HG02973 (cell line): ENCODE measurements at regions not wholly inside any gene's neighbourhood (a gene's known extent, or its start where the extent isn't known, plus 50 kb on each side); places are given as distances from the start of the nearest gene placed in this dataset.

Source experiments
- ATAC-seq: cut with Tn5 transposase; IDR thresholded peaks from one replicate; pipeline ENCODE4 v1.9.1; 2021; ENCODE audit warnings: moderate library complexity; ENCODE audit not compliant: unreplicated experiment

DNA sequence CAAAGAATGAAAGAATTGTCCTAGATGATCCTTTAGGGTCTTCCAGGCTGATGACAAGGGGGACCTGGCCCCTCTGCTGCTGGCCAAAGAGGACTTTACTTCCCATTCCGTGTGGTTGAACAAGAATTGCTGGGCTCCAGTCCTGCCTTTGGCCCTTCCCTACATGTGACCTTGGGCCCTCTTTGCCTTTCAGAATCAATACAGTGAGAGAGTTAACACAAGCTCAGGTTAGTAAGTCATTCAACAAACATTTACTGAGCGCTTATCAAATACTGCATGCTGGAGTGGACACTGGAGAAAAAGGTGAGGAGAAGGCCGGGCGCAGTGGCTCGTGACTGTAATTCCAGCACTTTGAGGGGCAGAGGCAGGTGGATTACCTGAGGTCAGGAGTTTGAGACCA is 113.1 kb downstream of the C9orf50 start:
- no peak for ATAC-seq

DNA sequence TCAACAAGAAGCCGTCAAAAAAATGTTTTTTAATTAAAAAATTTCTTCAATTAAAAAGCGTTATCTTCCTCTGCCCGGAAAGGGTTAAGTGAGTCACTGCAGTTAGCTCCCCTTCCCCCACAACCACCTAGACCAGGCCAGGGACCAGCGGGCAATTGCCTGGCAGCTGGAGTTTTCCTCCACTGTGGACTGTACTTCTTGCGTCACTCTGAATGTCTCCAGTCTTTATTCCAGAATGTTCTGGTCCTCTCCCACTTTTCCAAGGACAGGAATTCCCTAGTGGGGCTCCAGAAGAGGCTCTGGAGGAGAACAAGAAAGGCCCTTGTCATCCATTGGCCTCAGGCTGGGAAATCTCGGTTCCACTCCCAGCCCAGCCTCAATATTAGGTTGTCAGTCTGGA is 114.0 kb downstream of the C9orf50 start:
- ATAC-seq, result no peak

DNA sequence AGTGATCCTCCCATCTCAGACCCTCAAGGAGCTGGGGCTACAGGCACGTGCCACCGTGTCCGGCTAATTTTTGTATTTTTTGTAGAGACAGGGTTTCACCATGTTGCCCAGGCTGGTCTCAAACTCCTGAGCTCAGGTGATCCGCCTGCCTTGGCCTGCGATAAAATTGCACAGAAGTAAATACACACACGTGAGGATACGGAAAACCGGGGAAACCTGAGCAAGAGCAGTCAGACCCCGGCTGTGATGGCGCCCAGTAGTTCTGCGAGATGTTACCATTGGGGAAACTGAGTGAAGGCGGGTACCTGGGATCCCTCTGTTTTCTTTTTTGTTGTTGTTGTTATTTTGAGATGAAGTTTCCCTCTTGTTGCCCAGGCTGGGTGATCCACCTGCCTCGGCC is 114.9 kb downstream of the C9orf50 start:
- ATAC-seq, result no peak

DNA sequence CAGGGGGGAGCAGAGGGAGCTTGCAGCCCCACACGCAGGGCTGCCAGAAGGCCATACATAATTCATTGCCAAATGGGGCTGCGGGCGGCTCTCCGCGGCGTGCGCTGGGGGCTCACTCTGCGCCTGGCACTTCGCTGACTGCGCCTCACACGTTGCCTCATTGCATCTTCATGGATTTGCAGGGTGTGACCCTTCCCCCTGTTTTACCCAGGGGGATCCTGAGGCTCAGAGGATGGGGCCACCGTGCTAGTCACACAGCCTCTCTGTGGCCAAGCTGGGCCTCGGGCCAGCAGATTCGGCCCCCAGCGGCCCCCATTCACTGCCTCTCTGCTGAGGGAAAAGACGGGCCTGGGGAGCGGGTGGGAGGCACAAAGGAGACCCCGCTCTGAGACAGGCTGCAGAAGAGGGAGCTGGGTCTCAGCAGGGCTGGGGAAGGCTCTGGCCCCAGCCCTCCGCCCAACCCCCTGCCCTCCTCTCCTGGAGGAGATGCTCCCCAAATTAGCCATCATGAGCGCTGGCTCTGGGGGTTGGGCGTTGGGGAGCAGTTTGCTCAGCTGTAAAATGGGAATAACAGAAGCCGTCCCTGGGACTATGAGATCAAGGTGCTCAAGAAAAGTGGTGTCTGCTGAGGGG is 115.5 kb downstream of the C9orf50 start:
- ATAC-seq, result no peak

DNA sequence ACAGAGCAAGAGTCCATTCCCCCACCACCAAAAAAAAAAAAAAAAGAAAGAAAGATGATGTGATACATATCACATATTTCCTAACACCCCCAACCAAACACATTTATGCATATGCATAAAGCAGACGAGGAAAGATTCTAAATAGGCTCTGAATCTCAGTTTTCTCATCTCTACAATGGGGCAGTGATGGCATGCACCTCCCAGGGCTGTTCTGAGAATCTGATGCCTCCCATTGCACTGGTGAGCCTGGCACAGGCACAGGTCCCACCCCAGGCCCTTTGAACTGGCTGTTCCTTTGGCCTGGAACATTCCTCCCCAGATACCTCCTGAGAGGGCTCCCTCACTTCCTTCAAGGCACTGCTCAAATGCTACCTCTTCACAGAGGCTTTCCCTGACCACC is 116.5 kb downstream of the C9orf50 start:
- ATAC-seq, result no peak

DNA sequence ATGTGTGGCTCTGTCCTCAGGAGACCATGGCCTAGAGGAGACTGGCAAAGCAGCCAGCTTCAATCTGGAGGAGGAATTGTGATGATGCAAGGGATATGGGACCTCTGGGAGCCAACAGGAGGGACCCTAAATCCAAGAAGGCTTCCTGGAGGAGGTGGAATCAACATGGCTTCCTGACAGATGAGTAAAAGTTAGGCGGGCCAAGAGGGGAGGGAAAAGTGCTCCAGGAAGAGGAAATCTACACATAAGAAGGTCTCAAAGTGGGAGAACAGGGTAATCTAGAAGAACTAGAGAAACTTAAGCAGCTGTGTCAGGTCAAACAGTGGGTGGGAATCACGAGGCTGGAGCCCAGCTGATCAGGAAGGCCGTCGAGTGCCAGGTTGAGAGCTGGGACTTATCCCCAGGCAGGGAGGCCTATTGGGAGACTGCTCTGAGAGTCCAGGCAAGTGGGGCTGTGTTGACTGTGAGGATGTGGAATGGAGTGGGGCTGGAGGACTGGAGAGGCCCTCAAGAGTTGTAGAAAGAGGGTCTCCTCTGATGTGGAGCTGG is 119.1 kb downstream of the C9orf50 start:
- no peak for ATAC-seq

DNA sequence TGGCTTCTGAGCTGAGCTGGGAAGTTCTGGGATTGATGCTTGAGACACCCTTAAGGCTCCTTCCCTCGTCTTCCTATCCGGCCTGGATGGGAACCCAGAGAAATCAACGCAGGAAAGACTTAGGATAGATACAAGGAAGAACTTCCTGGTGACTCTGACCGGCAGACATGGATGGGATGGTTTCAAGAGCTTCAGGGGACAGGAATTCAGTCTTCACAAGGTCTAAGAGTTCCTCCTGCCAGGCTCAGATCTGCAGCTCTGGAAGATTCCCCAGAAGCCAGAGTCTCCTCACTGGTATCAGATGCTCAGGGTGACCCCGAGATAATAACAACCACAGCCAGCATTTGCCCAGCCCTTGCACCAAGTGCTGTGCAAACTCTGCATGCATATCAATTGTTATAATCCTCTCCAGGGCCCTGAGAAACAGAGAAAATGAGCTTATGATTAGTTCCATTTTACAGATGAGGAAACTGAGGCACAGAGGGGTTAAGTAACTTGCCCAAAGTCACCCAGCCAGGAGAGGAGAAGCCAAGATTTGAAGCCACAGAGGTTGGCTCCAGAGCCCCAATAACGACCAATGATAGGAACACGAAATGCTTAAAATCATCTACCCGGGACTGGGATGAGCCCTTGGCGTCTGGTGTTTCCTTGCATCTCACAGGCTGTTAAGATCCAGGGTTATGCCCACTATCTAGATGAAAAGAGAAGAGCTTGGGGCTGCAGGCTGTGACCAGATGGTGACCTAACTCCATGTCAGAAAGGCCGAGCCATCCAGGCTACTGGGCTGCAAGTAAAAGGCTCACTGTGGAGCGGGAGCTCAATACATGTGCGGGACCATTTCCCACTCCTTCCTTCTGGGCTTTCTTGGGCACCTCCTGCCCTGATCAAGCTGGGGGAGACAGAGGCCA is 119.8 kb downstream of the C9orf50 start:
- ATAC-seq, result no peak

DNA sequence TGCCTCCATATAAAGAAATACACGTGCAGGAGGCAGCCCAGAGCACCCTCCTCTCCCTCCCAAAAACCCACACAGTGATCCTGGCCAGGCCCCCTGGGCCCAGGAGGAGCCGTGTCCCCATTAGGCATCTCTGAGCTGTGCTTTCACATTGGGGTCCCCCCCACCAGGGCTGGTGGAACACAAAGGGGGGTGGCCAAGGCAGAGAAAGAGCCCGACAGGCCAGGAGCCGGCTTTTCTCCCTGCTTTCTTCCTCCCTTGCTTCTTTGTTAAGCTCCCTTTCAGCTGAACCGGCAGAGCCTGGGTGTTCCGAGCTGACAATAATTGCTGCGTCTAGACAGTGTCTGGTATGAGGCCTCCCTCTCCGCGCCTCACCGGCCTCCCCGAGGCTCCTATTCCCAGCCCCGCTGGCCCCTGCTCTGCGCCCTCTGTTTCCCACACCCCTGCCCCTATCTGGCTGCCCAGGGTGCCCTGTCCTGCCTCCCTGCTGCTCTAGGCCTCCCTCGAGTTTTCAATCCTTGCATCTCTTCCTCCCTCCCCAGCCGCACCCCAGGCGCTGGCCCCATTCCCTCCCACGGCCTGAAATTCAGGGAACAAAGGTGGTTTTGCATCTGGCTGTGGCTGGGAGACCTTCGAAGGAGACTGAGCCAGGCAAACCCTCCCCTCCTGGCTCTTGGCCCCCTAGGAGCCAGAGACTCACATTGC is 120.6 kb downstream of the C9orf50 start:
- ATAC-seq, result no peak

DNA sequence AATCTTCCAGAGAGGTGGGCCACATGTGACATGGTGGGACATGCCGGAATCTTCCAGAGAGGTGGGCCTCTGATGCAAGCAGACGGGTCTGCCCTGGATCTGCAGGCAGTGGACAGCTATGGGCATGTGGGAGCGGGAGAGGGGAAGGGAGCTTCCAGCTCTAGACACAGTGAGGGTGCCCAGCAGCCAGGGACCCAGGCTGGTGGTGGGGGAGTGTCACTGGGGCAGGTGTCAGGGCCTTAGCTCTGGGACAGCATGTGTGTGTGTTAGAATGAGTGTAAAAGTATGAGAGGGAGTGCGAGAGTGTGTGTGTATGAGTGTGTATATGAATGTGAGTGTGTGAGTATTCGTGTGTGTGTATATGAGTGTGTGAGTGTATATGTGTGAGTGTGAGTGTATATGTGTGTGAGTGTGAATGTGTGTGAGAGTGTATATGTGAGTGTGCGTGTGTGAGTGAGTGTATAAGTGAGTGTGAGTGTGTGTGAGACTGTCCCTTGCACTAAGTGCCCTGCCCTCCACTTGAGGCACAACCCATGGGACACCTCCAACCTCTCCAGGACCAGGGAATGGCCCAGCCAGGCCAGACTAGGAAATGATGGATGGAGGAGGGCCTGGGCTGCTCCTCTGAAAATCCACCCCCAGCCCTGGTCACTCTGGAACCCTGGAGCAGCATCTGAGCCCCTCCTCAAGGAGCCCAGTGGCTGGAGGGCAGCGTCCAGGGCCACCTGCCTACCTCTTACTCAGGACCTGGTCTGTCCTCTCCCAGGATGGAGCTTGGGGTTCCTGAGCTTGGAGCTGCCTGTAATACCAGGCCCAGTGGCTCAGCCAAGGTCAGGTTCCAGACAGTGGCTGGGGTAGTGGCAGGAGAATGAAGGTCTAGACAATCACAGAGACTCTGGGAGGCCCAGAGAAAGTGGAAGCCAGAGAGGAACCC is 122.2 kb downstream of the C9orf50 start:
- no peak for ATAC-seq

DNA sequence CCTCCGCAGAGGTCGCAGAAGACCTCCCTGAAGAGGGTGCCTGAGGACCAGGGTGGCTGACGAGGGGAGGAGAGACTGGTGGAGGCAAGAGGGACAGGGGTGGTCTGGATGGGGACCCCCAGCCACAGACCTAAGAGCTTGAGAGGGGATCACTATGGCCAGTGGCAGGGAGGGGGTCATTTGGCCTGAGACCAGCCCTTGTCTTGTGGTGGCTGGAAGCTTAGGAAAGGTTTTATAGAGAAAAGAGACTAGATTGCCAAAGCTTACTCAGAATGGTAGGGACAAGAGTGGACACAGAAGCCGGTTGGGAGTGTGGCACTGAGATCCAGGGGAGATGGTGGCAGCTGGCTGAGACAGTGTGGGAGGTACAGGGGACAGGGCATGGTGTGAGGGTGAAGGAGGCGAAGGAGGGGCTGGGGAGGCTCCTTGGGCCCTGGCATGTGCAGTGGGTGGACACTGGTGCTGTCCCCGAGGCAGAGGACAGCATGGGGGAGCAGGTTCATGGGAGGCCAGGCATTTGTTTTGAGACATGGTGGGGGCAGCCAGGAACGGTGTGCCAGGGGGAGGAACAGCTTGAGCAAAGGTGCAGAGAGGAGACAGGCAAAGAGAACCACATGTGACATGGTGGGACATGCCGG is 123.0 kb downstream of the C9orf50 start:
- ATAC-seq, result no peak

DNA sequence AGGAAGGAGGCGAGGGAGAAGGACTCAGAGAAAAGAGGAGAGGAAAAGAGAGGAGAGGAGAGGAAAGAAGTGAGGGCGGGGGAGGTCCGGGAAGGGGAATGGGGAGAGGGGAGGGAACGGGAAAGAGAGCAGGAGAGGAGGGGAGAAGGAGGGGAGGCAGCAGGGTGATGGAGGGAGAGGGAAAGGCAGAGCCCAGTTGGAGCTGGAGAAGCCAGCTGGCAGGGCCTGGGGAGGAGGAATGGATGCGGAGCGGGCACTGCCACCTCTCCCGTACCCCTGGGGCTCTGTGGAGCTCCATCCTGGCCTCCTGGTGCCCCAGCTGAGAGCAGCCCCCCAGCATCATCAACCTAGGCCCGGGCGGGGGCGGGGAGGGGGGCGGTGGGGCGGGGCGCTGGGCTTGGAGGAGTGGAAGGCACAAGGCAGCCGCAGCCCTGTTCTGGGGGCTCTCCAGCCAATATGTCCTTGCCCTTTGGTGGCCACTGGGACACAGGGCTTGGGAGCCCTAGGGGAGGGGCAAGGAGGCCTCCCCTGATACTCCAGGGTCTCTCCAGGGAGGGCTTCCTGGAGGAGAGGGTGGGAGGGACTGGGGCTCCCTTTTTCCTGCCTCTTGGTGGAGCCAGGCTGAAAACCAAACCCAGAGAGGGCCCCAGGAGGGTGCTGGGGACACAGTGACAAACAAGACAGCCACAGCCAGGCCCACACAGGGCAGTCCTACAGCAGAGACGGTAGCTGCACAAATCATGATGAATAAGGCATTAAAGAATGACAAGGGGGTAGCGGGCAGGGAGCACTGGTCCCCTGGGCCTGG is 123.7 kb downstream of the C9orf50 start:
- no peak for ATAC-seq

DNA sequence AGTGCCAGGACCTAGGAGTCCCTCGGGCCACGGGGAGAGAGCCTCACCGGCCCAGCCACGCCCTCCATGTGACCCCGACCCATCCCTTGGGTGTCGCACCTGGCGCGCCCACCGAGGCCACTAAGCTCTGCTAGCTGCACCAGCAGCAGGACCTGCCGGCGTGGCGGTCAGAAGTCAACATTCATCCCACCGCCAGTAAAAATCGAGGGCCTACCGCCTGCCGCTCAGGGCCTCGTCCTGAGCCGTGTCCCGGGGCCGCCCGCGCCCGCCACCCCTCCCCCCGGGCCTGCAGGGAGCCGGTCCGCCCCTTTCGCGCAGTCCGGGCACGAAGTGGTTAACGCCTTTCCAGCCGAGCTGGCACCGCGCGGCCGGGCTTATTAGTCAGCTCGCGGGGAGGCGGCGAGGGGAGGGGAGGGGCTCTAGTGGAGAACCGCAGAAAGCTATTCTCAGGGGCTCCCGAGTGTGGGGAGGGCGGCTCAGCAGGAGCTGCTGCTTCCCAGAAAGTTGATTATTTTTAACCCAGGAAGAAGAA is 124.4 kb downstream of the C9orf50 start:
- ATAC-seq, result no peak

DNA sequence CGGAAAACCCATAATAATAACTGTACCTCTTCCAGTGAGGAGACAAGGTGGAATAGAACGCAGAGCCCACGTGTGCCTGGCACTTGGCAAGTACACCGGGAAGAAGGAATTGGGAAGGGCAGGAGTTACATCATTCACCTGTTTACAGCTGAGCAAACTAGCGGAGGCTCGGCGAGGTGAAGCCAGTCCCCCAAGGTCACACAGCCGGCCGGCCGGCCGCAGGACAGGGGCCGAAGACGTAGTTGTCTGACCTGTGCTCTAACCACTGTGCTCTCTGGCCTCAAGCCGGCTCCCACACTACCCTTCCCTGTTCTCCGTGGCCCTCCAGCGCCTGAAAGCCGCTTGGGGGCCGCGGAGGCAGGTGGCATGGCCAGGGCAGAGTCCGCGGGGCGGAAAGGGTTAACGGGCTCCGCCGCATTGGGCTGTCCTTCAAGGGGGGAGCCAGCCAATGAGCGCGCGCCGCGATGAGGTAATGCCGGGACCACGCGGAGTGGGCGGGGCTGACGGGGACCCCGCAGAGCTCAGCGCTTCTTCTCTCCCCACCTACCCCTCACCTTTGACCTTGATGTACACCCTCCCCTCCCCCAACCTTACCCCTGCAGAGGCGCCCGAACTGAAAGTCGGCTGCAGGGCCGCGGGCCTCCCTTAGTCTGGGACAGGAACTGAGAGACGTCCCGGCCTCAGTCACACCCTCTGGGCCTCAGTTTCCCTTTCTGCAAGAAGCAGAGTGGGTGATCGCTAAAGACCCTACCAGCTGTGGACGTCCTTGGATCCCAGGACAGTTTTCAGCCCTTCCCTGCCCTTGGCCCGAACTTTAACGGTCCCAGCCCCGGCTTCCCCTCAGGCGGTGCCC is 125.1 kb downstream of the C9orf50 start:
- ATAC-seq, result no peak

DNA sequence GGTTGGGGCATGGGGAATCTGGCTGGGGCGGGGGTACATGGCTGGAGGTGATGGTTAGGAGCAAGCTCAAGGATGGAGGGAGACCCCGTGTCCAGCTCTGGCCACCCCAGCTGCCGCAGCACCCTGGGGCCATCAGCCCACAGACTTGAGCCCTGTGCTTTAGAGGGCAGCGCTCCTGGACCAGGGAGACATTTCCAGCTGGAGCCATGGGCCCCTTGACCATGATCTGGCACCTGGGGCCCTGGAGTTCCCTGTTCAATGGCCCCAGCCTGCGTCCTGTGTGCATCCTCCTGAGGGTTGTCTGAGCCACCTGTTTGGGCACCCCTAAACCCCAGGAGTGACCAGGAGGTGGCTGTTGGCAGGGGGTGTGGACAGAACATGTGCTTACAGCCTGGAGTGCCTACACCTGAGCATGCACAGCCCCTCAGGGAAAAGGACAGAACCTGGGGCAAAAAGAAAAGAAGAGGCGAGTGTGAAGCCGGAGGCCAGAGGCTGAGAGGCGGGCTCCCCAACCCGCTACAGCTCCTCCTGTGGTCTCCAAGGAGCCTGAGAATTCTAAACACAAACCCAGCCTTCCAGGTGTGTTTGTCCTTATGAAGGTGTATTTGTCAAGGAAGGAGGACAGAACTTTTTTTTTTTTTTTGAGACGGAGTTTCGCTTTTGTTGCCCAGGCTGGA is 126.7 kb downstream of the C9orf50 start:
- no peak for ATAC-seq

DNA sequence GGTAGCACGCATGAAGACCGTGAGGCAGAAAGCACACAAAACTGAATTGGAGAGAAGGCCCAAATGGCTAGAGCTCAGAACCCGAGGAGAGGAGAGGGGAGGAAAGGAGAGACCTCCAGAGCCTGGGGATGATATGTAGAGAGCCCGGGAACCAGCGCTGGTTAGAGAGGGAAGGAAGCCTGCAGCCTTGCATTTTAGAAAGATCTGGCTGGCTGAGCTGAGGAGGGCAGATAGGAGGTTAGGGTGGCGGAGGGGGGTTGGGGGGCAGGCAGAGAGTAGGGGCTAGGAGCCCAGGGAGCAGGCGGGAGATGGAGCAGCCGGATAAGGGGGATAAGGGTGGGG is 127.2 kb downstream of the C9orf50 start:
- no peak for ATAC-seq

DNA sequence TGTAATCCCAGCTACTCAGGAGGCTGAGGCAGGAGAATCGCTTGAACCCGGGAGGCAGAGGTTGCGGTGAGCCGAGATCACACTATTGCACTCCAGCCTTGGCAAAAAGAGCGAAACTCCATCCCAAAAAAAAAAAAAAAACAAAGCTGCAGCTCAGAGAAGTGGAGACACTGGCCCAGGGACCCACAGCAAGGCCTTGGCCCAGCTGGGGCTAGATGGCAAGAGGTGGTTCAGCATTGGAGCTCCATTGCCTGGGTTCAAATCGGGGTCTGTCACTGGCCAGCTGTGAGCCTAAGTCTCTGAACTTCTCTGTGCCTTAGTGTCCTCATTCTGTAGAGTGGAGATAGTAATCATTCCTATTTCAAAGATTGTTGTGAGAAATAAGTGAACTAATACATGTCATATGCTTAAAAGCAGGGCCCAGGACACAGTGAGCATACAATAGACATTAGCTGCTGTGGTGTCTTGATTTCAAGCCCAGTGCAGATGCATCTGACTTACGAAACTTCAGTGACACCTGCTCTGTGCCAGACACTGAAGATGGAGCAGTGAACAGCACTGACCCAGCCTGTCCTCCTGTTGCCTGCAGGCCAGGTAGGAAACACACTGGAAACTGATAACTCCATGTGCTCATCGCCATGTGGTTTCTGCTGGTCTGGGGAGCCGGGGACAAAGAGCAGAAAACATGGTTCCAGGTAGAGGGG is 127.7 kb downstream of the C9orf50 start:
- no peak for ATAC-seq

DNA sequence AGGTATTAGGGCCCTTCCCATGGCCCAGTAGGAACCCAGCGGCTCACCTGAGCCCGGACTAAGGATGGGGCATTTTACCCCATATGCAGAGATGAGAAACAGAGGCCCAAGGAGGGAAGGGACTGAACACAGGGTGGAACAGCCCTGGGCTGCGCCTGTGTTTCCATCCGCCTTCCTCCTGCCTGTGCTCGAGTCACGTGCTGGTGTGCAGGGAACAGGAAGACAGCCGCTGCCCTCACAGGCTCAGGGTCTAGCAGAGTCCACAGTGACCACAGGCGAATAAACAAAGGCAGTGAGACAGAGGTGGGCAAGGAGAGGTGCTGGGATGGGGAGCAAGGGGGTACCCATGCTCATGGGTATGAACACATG is 129.4 kb downstream of the C9orf50 start:
- ATAC-seq, result no peak
